ENCODE measurements at regions not wholly inside any gene's neighbourhood (a gene's known extent, or its start where the extent isn't known, plus 50 kb on each side); places are given as distances from the start of the nearest gene placed in this dataset.

DNA sequence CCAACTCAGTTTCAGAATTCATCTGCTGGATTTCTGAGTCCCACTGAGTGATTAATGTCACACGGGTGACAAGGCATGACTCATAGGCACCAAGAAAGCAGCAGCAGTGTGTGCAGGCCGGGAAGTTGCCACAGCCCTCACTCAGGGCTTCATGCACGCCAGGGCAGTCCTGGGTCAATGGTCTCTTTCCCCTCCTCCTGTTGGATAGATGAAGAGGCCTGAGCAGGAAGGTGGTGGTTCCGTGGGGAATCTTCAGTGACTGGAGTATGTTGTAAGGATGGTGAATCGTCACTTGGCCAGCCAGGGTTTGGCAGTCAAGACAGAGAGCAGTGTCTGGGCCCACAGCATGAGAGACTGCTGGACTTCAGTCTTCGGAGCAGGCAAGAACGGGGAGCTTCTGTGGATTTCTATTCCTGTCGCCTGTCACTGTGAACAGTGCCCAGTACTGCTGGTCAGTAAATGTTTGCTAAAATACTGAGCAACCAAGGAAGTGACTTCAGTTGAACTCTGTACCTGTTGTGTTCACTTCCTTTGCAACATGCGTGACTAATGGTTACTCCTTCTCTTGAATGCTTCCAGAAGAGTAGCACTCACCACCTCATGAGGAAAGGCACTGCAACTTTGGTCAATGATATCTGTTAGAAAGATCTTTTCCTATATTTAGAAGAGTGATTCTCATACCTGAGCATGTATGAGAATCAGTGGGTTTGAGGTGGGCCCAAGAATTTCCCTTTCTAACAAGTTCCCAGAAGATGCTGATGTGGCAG, 62.0 kb upstream of the CD93 start:
- Histone ChIP-seq H3K4me1 (no peaks in the 10 kb centered on the region), H3K27me3 (no peaks in the 10 kb centered on the region), H3K27ac (no peak overlapping the region), H3K9me3 (no peaks in the 10 kb centered on the region), H3K36me3 (no peaks in the 10 kb centered on the region), H3K9ac (ENCODE audit: low read depth in 2 of 2, low read length in 2 of 2) (no peak overlapping the region), H3K4me3 (no peak overlapping the region)
- intact Hi-C loops (cut with DNase I): no loop called here
- TF ChIP-seq, protein P1, sequence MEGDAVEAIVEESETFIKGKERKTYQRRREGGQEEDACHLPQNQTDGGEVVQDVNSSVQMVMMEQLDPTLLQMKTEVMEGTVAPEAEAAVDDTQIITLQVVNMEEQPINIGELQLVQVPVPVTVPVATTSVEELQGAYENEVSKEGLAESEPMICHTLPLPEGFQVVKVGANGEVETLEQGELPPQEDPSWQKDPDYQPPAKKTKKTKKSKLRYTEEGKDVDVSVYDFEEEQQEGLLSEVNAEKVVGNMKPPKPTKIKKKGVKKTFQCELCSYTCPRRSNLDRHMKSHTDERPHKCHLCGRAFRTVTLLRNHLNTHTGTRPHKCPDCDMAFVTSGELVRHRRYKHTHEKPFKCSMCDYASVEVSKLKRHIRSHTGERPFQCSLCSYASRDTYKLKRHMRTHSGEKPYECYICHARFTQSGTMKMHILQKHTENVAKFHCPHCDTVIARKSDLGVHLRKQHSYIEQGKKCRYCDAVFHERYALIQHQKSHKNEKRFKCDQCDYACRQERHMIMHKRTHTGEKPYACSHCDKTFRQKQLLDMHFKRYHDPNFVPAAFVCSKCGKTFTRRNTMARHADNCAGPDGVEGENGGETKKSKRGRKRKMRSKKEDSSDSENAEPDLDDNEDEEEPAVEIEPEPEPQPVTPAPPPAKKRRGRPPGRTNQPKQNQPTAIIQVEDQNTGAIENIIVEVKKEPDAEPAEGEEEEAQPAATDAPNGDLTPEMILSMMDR (IDR thresholded peaks at IDR 0.05): no peak
- peak; percentile 16 for DNase-seq

DNA sequence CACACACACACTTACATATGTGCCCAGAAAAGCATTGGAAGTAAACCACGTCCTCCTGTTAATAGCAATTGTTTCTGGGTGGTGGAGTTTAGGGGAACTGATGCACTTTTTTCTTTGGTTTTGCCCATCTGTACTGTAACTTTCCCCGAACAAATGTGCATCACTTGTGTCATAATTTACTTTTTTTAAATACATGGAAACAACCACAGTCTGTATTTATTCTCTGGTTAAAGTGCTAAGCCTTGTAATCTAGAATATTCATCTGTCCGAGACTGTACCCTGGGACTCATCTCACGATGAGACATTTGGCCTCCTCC, 61.5 kb upstream of the CD93 start:
- TF ChIP-seq, protein P1 (IDR thresholded peaks at IDR 0.05): no peak
- no peaks in the 10 kb centered on the region for H3K27me3 ChIP-seq
- no peak overlapping the region for H3K4me3 ChIP-seq
- no peaks in the 10 kb centered on the region for H3K4me1 ChIP-seq
- no peaks in the 10 kb centered on the region for H3K9me3 ChIP-seq
- DNase-seq: no peak
- H3K9ac ChIP-seq (ENCODE audit: low read depth in 2 of 2, low read length in 2 of 2): no peak overlapping the region
- intact Hi-C loops (cut with DNase I): no loop called here
- H3K27ac ChIP-seq: no peak overlapping the region
- H3K36me3 ChIP-seq: no peaks in the 10 kb centered on the region

DNA sequence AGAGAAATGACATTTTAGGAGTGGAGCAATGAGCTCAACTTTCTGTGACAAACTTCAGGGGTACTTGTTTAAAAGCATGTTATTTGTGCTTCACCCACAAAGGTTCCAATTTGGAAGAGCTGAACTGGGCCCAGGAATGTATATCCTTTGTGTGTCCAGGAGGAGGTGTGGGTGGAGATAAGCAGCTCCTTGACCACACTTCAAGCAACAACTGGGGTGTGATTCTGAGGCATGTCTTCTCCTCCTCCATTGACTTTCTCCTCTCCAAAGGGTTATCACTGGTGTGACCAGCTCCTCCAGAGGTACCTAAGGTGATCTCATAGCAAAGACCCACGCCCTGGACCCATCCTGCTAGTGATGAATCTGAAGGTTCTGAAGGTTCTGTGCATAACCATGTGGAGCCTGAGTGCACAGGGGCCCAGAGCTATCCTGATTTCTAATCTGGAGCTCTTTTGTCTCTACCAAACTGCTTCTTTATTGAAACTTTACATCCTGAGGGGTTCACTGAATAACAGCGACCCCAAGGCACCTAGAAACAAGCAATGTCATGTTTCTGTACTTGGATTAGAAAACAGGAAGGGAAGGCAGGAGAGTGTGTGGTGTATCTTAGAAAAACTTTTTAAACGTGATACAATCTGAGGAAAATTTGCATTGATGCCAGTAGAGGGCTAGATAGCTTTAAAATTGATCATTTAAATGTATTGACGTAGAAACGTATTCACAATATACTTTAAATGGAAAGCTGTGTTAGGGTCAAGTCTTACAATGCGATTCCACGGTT, 60.9 kb upstream of the CD93 start:
- H3K27ac ChIP-seq: no peak overlapping the region
- intact Hi-C loops (cut with DNase I): no loop called here
- H3K9ac ChIP-seq (ENCODE audit: low read depth in 2 of 2, low read length in 2 of 2): no peak overlapping the region
- TF ChIP-seq, protein P1 (IDR thresholded peaks at IDR 0.05): no peak
- H3K4me1 ChIP-seq: no peaks in the 10 kb centered on the region
- no peak for DNase-seq
- H3K27me3 ChIP-seq: no peaks in the 10 kb centered on the region
- H3K4me3 ChIP-seq: no peak overlapping the region
- H3K9me3 ChIP-seq: no peaks in the 10 kb centered on the region
- no peaks in the 10 kb centered on the region for H3K36me3 ChIP-seq

DNA sequence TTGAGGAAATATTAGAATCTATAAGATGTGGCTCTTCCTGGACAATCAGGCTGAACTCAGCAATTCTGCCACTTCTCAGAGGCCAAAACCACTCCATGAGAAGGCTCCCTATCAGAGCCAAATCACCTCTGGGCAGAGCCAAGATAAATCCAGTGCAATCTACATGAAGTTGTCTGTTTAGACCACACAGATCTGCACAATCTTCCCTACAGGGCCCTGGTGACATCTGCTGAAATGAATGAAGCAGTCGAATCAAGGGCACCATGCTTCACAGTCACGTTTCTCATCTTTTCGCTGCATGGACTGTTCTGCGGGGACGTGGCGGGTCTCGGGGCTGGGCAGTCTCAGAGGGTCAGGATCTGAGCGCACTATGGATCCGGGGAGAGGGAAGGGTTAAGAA, 60.1 kb upstream of the CD93 start:
- H3K4me3 ChIP-seq: no peak overlapping the region
- TF ChIP-seq, protein P1 (IDR thresholded peaks at IDR 0.05): no peak
- H3K36me3 ChIP-seq: no peaks in the 10 kb centered on the region
- no peak overlapping the region for H3K27ac ChIP-seq
- no peaks in the 10 kb centered on the region for H3K9me3 ChIP-seq
- intact Hi-C loops (cut with DNase I): no loop called here
- DNase-seq: no peak
- no peaks in the 10 kb centered on the region for H3K27me3 ChIP-seq
- no peaks in the 10 kb centered on the region for H3K4me1 ChIP-seq
- H3K9ac ChIP-seq (ENCODE audit: low read depth in 2 of 2, low read length in 2 of 2): no peak overlapping the region

DNA sequence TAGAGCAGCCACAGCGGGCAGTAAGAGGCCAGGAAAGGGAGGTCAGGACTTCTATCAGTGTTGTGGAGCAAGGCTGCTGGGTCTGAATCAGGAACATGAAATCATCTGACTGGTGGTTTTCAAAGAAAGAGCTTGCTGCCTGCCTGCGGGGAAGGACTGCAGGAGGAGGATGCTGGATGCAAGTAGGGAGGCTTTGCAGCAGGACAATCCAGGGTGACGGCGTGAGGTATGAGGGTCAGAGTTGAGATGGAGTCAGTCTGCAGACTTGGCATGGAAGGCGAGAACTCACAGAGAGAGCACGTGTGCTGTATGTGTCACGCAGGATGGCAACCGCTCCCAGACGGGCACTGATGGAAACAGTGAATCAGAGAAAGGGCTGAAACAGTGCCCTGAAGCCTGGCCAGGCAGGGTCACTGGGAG, 59.2 kb upstream of the CD93 start:
- H3K27me3 ChIP-seq: no peaks in the 10 kb centered on the region
- DNase-seq: no peak
- TF ChIP-seq, protein P1 (IDR thresholded peaks at IDR 0.05): no peak
- no peak overlapping the region for H3K4me3 ChIP-seq
- H3K4me1 ChIP-seq: no peaks in the 10 kb centered on the region
- H3K9me3 ChIP-seq: no peaks in the 10 kb centered on the region
- no peaks in the 10 kb centered on the region for H3K36me3 ChIP-seq
- intact Hi-C loops (cut with DNase I): no loop called here
- no peak overlapping the region for H3K27ac ChIP-seq
- H3K9ac ChIP-seq (ENCODE audit: low read depth in 2 of 2, low read length in 2 of 2): no peak overlapping the region
